Neural crest cell (in vitro differentiated cells): ENCODE measurements at regions not wholly inside any gene's neighbourhood (a gene's known extent, or its start where the extent isn't known, plus 50 kb on each side); places are given as distances from the start of the nearest gene placed in this dataset.

Experiments used
- DNase-seq: peaks from one replicate; pipeline ENCODE4 v3.0.0; 2021; ENCODE audit warnings: low read depth, mixed read lengths, low spot score
- H3K27ac Mint-ChIP-seq: one replicate; pipeline ENCODE4 v1.8.0; 2021; ENCODE audit warnings: mild to moderate bottlenecking, mixed read lengths; ENCODE audit not compliant: unreplicated experiment
- H3K27me3 Mint-ChIP-seq: 2 replicates; pipeline ENCODE4 v1.8.0; 2021; ENCODE audit warnings: low read depth, mild to moderate bottlenecking, mixed read lengths
- H3K36me3 Mint-ChIP-seq: 2 replicates; pipeline ENCODE4 v1.8.0; 2021; ENCODE audit warnings: low read depth, mild to moderate bottlenecking, mixed read lengths
- H3K4me1 Mint-ChIP-seq: 2 replicates; pipeline ENCODE4 v1.8.0; 2021; ENCODE audit warnings: mixed read lengths
- H3K4me3 Mint-ChIP-seq: one replicate; pipeline ENCODE4 v1.8.0; 2021; ENCODE audit warnings: mild to moderate bottlenecking, mixed read lengths
- H3K9me3 Mint-ChIP-seq: 2 replicates; pipeline ENCODE4 v1.8.0; 2021; ENCODE audit warnings: mixed read lengths
- TF ChIP-seq, protein P1 (sequence below): fragments of 200-600 bp; sonication (generic); conservative IDR thresholded peaks from 2 replicates; pipeline ENCODE4 v1.5.0; 2021; ENCODE audit warnings: antibody characterized with exemption, mild to moderate bottlenecking

DNA sequence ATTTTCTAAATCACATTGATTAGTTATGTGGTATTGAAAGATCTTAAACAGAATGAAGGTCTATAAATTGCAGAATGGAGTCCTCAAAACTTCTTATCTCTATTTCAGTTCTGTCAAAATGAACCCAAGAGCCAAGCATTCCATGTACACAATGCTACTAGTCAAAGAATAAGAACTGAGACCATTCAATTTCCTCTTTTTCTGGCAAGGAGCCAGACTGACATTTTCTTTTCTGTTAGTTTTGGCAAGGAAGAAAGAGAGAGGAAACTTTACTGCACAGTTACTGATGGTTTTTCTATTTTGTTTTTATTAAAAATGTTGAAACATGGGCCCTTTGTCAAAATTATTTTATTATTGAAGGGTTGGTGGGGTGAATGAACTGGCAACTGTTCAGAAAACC is 181.8 kb upstream of the FERD3L start:
- H3K27ac Mint-ChIP-seq: no peak overlapping the region
- DNase-seq: no peak
- no peak overlapping the region for H3K4me3 Mint-ChIP-seq
- H3K9me3 Mint-ChIP-seq: no peaks in the 10 kb centered on the region
- H3K36me3 Mint-ChIP-seq: no peaks in the 10 kb centered on the region
- H3K27me3 Mint-ChIP-seq: no peaks in the 10 kb centered on the region
- TF ChIP-seq, protein P1, sequence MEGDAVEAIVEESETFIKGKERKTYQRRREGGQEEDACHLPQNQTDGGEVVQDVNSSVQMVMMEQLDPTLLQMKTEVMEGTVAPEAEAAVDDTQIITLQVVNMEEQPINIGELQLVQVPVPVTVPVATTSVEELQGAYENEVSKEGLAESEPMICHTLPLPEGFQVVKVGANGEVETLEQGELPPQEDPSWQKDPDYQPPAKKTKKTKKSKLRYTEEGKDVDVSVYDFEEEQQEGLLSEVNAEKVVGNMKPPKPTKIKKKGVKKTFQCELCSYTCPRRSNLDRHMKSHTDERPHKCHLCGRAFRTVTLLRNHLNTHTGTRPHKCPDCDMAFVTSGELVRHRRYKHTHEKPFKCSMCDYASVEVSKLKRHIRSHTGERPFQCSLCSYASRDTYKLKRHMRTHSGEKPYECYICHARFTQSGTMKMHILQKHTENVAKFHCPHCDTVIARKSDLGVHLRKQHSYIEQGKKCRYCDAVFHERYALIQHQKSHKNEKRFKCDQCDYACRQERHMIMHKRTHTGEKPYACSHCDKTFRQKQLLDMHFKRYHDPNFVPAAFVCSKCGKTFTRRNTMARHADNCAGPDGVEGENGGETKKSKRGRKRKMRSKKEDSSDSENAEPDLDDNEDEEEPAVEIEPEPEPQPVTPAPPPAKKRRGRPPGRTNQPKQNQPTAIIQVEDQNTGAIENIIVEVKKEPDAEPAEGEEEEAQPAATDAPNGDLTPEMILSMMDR: no peak
- H3K4me1 Mint-ChIP-seq: peaks cover 22% of the 10 kb centered on the region

DNA sequence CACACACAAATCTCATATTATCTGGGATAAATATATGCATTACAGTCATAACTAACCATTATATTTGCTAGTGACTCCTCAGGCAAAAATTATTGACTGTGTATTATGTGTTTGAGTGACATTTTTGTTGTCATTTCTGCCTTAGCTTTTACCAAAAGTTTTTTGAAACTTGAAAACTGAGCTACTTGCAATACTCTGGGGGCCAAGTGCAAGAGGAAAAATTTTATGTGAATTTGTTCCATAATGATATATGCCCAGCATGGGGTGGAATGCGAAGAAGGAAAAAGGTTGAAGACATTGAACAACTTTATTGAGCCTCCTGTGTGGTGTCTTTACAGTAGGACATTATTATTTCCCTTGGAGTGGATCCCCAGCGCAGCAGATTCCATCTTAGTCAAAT is 176.8 kb upstream of the FERD3L start:
- Mint-ChIP-seq H3K27ac (no peak overlapping the region), H3K27me3 (no peaks in the 10 kb centered on the region), H3K36me3 (no peaks in the 10 kb centered on the region), H3K4me3 (no peak overlapping the region), H3K4me1 (peaks cover 12% of the 10 kb centered on the region), H3K9me3 (no peaks in the 10 kb centered on the region)
- TF ChIP-seq, protein P1: no peak
- DNase-seq: no peak

DNA sequence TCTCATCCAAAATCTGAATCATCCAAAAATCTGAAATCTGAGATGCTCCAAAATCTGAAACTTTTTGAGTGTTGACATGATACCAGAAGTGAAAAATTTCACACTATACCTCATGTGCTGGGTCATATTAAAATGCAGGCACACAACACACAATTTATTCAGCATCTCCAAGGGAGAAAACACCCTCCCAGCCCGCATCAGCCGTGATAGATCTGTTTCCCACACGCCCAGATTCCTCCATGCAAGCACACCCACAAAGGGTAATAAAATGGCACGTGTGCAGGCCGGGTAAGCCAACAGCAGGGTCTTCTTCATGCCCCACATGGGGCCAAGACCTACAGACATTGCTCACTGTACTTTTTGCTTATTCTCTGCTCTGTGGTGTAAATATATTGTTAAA is 173.1 kb upstream of the FERD3L start:
- Mint-ChIP-seq H3K27ac (no peak overlapping the region), H3K4me1 (peaks cover 7% of the 10 kb centered on the region), H3K9me3 (no peaks in the 10 kb centered on the region), H3K36me3 (no peaks in the 10 kb centered on the region), H3K4me3 (no peak overlapping the region), H3K27me3 (no peaks in the 10 kb centered on the region)
- TF ChIP-seq, protein P1: no peak
- DNase-seq: no peak

DNA sequence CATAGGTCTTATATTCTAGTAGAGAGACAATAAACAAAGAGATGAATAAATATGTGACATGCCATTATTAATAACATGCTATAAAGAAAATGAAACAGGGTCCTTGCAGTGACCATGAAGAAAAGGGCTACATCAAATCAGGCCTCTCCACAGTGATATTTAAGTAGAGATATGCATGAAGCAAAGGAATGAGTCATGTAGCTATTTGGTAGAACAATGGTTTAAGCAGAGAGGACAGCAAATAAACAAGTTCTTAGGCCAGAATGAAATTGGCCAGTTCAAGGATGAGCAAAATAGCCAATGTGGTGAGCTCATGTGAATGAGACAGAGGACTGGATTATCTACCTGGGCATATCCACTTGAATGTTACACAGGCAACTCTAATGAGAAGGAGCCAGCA is 172.2 kb upstream of the FERD3L start:
- Mint-ChIP-seq H3K4me1 (peaks cover 9% of the 10 kb centered on the region), H3K27me3 (no peaks in the 10 kb centered on the region), H3K9me3 (no peaks in the 10 kb centered on the region), H3K36me3 (no peaks in the 10 kb centered on the region), H3K27ac (no peak overlapping the region), H3K4me3 (no peak overlapping the region)
- DNase-seq: no peak
- TF ChIP-seq, protein P1: no peak

DNA sequence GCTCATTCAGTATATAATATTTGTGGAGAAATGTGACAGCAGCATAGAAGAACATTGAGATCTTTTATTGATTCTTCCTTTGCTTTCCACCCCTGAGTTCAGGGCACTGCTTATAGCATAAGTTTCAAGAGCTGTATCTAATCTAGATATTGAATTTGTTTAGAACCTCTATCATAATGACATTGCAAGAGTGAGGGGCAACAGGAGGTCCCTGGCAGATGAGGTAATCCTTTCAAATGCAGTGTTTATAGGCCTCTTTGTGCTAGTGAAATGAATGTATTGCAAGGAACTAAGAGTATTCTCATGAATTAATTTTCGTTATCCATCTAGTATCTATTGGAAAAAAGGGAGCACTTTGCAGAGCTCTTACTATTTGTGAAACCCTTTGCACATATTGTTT is 167.2 kb upstream of the FERD3L start:
- Mint-ChIP-seq H3K9me3 (no peaks in the 10 kb centered on the region), H3K4me3 (no peak overlapping the region), H3K36me3 (no peaks in the 10 kb centered on the region), H3K27ac (no peak overlapping the region), H3K4me1 (peaks cover 15% of the 10 kb centered on the region), H3K27me3 (no peaks in the 10 kb centered on the region)
- DNase-seq: no peak
- TF ChIP-seq, protein P1: no peak

DNA sequence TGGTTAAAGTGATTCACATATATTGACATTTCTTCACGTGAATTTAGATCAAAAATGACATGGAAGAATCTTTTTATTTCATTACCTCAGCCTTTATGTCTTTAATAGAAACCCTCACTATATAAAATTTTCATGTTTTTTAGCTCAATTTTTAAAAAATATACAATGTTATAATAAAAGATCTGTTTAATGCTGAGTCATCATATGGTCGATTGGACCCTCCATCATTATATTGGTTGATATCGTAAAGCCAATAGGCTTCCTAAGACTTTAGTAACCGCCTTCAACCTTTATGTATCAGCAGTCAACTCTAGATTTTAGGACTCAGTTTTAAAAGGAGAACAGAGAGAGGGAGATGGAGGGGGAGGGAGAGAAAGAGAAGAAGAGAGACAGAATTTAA is 162.3 kb upstream of the FERD3L start:
- no peaks in the 10 kb centered on the region for H3K9me3 Mint-ChIP-seq
- H3K4me1 Mint-ChIP-seq: peaks cover 17% of the 10 kb centered on the region
- no peak overlapping the region for H3K27ac Mint-ChIP-seq
- TF ChIP-seq, protein P1: no peak
- no peaks in the 10 kb centered on the region for H3K27me3 Mint-ChIP-seq
- no peak for DNase-seq
- no peak overlapping the region for H3K4me3 Mint-ChIP-seq
- no peaks in the 10 kb centered on the region for H3K36me3 Mint-ChIP-seq
